ENCODE measurements at regions not wholly inside any gene's neighbourhood (a gene's known extent, or its start where the extent isn't known, plus 50 kb on each side); places are given as distances from the start of the nearest gene placed in this dataset. TPM values are rescaled to one million over a fixed set of nuclear protein-coding genes. Genes with fewer than 3 reads are reported as not detected.

GRCh38 chr18:44625386-44625785, 55.3 kb upstream of the SETBP1 start:
- Histone ChIP-seq H3K36me3 (ENCODE audit: control insufficient read depth in 3 of 3, insufficient read depth in 3 of 3, low read length in 3 of 3) (no peaks in the 10 kb centered on the region), H3K4me3 (ENCODE audit: low read length in 3 of 3) (no peak overlapping the region), H3K9me3 (ENCODE audit: control insufficient read depth in 3 of 3, low read length in 3 of 3) (no peaks in the 10 kb centered on the region), H3K27ac (ENCODE audit: low read depth, low read length) (no peak overlapping the region), H3K9ac (ENCODE audit: low read depth in 1 of 3, low read length in 3 of 3) (no peak overlapping the region), H3K4me1 (ENCODE audit: control insufficient read depth in 3 of 3, insufficient read depth in 3 of 3, low read length in 3 of 3) (peaks cover 2 to 5% (median 4%) of the 10 kb centered on the region in 3 donors), H3K27me3 (ENCODE audit: control insufficient read depth in 3 of 3, insufficient read depth in 3 of 3, low read length in 3 of 3) (no peaks in the 10 kb centered on the region)

DNA sequence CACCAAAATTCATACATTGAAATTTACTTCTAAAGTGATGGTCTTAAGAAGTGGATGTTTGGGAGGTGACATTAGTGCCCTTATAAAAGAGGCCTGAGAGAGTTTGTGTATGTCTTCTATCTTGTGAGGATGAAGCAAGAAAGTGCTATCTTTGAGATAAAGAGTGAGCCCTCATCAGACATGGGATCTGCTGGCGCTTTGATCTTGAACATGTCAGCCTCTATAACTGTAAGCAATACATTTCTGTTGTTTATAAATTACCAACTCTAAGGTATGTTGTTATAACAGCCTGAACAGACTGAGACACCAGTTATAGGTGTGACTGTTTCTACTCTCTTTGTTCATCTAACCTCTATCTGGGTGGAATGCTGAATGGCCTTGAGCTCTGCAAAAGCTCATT, 54.5 kb upstream of the SETBP1 start:
- Histone ChIP-seq H3K27me3 (ENCODE audit: control insufficient read depth in 3 of 3, insufficient read depth in 3 of 3, low read length in 3 of 3) (no peaks in the 10 kb centered on the region), H3K4me1 (ENCODE audit: control insufficient read depth in 3 of 3, insufficient read depth in 3 of 3, low read length in 3 of 3) (peaks cover 2 to 5% (median 4%) of the 10 kb centered on the region in 3 donors), H3K27ac (ENCODE audit: low read depth, low read length) (no peak overlapping the region), H3K36me3 (ENCODE audit: control insufficient read depth in 3 of 3, insufficient read depth in 3 of 3, low read length in 3 of 3) (no peaks in the 10 kb centered on the region), H3K9me3 (ENCODE audit: control insufficient read depth in 3 of 3, low read length in 3 of 3) (no peaks in the 10 kb centered on the region), H3K9ac (ENCODE audit: low read depth in 1 of 3, low read length in 3 of 3) (no peak overlapping the region), H3K4me3 (ENCODE audit: low read length in 3 of 3) (no peak overlapping the region)

DNA sequence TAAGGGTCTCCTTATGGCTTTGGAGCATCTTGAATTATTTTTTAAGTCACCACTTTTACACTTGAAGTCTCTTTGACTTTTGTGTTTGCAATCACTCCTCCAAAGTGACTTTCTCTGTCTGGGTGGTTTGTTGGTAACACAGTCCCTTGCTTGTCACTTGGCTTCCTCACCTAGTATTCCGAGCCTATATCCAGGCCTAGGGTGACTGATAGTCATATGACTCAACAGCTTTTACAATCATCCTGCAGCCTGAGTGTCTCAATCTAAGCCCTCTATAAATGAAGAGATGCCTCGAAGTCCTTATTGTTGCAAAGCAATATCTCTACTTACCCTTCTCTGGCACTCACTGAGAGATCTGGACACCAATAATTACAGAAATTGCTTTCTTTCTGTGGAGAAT, 53.9 kb upstream of the SETBP1 start:
- Histone ChIP-seq H3K4me1 (ENCODE audit: control insufficient read depth in 3 of 3, insufficient read depth in 3 of 3, low read length in 3 of 3) (peaks cover 2 to 5% (median 4%) of the 10 kb centered on the region in 3 donors), H3K27me3 (ENCODE audit: control insufficient read depth in 3 of 3, insufficient read depth in 3 of 3, low read length in 3 of 3) (no peaks in the 10 kb centered on the region), H3K36me3 (ENCODE audit: control insufficient read depth in 3 of 3, insufficient read depth in 3 of 3, low read length in 3 of 3) (no peaks in the 10 kb centered on the region), H3K4me3 (ENCODE audit: low read length in 3 of 3) (no peak overlapping the region), H3K9me3 (ENCODE audit: control insufficient read depth in 3 of 3, low read length in 3 of 3) (no peaks in the 10 kb centered on the region), H3K9ac (ENCODE audit: low read depth in 1 of 3, low read length in 3 of 3) (no peak overlapping the region), H3K27ac (ENCODE audit: low read depth, low read length) (no peak overlapping the region)

GRCh38 chr18:44627280-44627679, 53.4 kb upstream of the SETBP1 start:
- H3K4me1 ChIP-seq (ENCODE audit: control insufficient read depth in 3 of 3, insufficient read depth in 3 of 3, low read length in 3 of 3), result peaks cover 2 to 5% (median 4%) of the 10 kb centered on the region in 3 donors
- no peak overlapping the region for H3K4me3 ChIP-seq (ENCODE audit: low read length in 3 of 3)
- no peak overlapping the region for H3K27ac ChIP-seq (ENCODE audit: low read depth, low read length)
- H3K27me3 ChIP-seq (ENCODE audit: control insufficient read depth in 3 of 3, insufficient read depth in 3 of 3, low read length in 3 of 3), result no peaks in the 10 kb centered on the region
- H3K9ac ChIP-seq (ENCODE audit: low read depth in 1 of 3, low read length in 3 of 3), result no peak overlapping the region
- no peaks in the 10 kb centered on the region for H3K9me3 ChIP-seq (ENCODE audit: control insufficient read depth in 3 of 3, low read length in 3 of 3)
- no peaks in the 10 kb centered on the region for H3K36me3 ChIP-seq (ENCODE audit: control insufficient read depth in 3 of 3, insufficient read depth in 3 of 3, low read length in 3 of 3)

DNA sequence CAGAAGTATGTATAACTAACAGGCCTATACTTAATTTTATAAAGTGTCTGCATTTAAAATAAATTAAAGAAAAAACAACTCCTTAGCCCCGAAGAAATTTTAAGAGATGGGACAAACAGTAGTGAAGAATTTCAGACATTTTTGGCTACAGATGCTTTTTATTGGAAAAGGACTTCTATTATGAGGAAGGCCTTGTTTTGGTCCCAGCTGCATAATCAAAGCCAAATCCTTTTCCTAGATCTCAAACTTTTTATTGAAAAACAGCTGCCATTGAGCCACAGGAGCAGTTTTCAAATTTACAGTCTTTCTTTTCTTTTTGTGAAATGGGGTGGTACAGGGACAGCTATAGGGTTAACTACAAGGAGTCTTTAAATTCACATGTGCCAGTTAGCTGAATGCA, 51.3 kb upstream of the SETBP1 start:
- peaks cover 2 to 5% (median 4%) of the 10 kb centered on the region in 3 donors for H3K4me1 ChIP-seq (ENCODE audit: control insufficient read depth in 3 of 3, insufficient read depth in 3 of 3, low read length in 3 of 3)
- H3K9me3 ChIP-seq (ENCODE audit: control insufficient read depth in 3 of 3, low read length in 3 of 3), result no peaks in the 10 kb centered on the region
- H3K9ac ChIP-seq (ENCODE audit: low read depth in 1 of 3, low read length in 3 of 3), result no peak overlapping the region
- H3K27ac ChIP-seq (ENCODE audit: low read depth, low read length), result no peak overlapping the region
- H3K27me3 ChIP-seq (ENCODE audit: control insufficient read depth in 3 of 3, insufficient read depth in 3 of 3, low read length in 3 of 3), result no peaks in the 10 kb centered on the region
- H3K4me3 ChIP-seq (ENCODE audit: low read length in 3 of 3), result no peak overlapping the region
- no peaks in the 10 kb centered on the region for H3K36me3 ChIP-seq (ENCODE audit: control insufficient read depth in 3 of 3, insufficient read depth in 3 of 3, low read length in 3 of 3)

GRCh38 chr18:44630118-44630517, 50.6 kb upstream of the SETBP1 start:
- Histone ChIP-seq H3K9ac (ENCODE audit: low read depth in 1 of 3, low read length in 3 of 3) (no peak overlapping the region), H3K27ac (ENCODE audit: low read depth, low read length) (no peak overlapping the region), H3K9me3 (ENCODE audit: control insufficient read depth in 3 of 3, low read length in 3 of 3) (no peaks in the 10 kb centered on the region), H3K27me3 (ENCODE audit: control insufficient read depth in 3 of 3, insufficient read depth in 3 of 3, low read length in 3 of 3) (no peaks in the 10 kb centered on the region), H3K4me3 (ENCODE audit: low read length in 3 of 3) (no peak overlapping the region), H3K36me3 (ENCODE audit: control insufficient read depth in 3 of 3, insufficient read depth in 3 of 3, low read length in 3 of 3) (no peaks in the 10 kb centered on the region), H3K4me1 (ENCODE audit: control insufficient read depth in 3 of 3, insufficient read depth in 3 of 3, low read length in 3 of 3) (peaks cover 2 to 4% (median 3%) of the 10 kb centered on the region in 3 donors)

Small RNAs in the stretch of these regions (small RNA-seq; reads per million reads assigned to genes)
- gene RNA5SP455, result not detected

Data from skeletal muscle tissue (tissue), 4 donors.